HUES64 (cell line): ENCODE measurements at regions not wholly inside any gene's neighbourhood (a gene's known extent, or its start where the extent isn't known, plus 50 kb on each side); places are given as distances from the start of the nearest gene placed in this dataset.

Experiments
- H3K27ac ChIP-seq: 2 replicates; pipeline ENCODE4 v1.7.0; 2013; ENCODE audit warnings: low read depth, low read length, inconsistent platforms
- H3K27me3 ChIP-seq: 2 replicates; pipeline ENCODE4 v1.6.1; 2013; ENCODE audit warnings: mild to moderate bottlenecking, low read length; ENCODE audit not compliant: insufficient read depth
- H3K36me3 ChIP-seq: 2 replicates; pipeline ENCODE4 v1.6.1; 2013; ENCODE audit warnings: mild to moderate bottlenecking, low read length; ENCODE audit not compliant: insufficient read depth
- H3K4me1 ChIP-seq: 2 replicates; pipeline ENCODE4 v1.6.1; 2013; ENCODE audit warnings: mild to moderate bottlenecking, low read length, moderate library complexity; ENCODE audit not compliant: insufficient read depth
- H3K4me3 ChIP-seq: 2 replicates; pipeline ENCODE4 v1.5.1; 2013; ENCODE audit warnings: mild to moderate bottlenecking, low read length, moderate library complexity
- H3K9ac ChIP-seq: 2 replicates; pipeline ENCODE4 v1.6.1; 2013; ENCODE audit warnings: mild to moderate bottlenecking, low read depth, low read length
- H3K9me3 ChIP-seq: 2 replicates; pipeline ENCODE4 v1.6.1; 2013; ENCODE audit warnings: low read depth, low read length; ENCODE audit not compliant: insufficient read depth
- WGBS: fragments of 150-250, 120-280 bp; methylation state at CpG from one replicate; pipeline ENCODE4 v1.1.7; 2013; ENCODE audit warnings: missing lambda C conversion rate; 5-methylcytosine and 5-hydroxymethylcytosine counted together

DNA sequence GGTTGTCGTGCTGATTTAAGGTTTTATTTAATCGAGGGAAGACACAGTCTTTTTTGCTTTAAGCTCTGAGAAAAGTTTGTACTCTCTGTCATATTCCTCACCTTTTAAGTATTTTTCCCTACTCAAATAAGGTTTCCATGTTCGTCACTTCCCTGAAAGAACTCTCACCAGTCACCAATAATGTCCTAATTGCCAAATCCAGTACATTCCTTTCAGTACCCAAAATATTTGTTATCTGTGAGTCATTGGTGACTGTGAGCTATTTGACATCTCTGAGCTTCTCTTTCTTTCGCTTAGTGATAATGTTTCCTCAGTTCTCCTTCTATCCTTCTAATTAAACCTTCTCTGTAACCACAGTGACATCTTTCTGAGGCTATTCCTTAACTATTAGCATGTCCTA is 874.2 kb upstream of the ADGRL2 start:
- Histone ChIP-seq H3K27ac (no peak overlapping the region), H3K9me3 (peaks cover 11% of the 10 kb centered on the region; the same call in 1 of the 2 replicates), H3K4me3 (no peak overlapping the region), H3K27me3 (no peaks in the 10 kb centered on the region), H3K9ac (no peak overlapping the region), H3K36me3 (no peaks in the 10 kb centered on the region), H3K4me1 (no peaks in the 10 kb centered on the region)
- 89% methylated on average over 4 of the region's 4 CpGs for WGBS

GRCh38 chr1:80925130-80925805 is 875.5 kb upstream of the ADGRL2 start:
- Histone ChIP-seq H3K9me3 (no peaks in the 10 kb centered on the region), H3K4me3 (no peak overlapping the region), H3K36me3 (no peaks in the 10 kb centered on the region), H3K9ac (no peak overlapping the region), H3K27ac (no peak overlapping the region), H3K4me1 (no peaks in the 10 kb centered on the region), H3K27me3 (no peaks in the 10 kb centered on the region)
- 94% methylated on average over 3 of the region's 3 CpGs for WGBS

DNA sequence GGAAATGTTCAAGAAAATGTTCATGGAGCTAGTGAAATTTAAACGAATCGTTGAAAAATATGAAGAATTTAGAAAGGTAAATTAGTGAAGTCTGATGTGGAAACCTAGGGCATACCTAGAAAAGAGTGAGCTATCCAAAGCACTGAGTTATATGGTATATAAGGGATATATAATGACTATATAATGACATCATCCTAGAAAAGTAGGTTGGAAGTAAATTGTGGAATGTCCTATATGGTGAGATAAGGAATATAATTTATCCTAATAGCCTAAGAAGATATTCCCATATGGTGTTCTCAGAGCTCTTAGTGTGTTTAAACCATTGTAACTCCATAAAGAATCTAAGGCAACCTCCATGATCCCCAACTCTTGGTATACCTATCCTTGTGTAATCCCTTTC is 876.4 kb upstream of the ADGRL2 start:
- no peak overlapping the region for H3K4me3 ChIP-seq
- WGBS = over 99% methylated on average over 2 of the region's 2 CpGs
- no peaks in the 10 kb centered on the region for H3K27me3 ChIP-seq
- H3K36me3 ChIP-seq = no peaks in the 10 kb centered on the region
- no peaks in the 10 kb centered on the region for H3K4me1 ChIP-seq
- no peak overlapping the region for H3K9ac ChIP-seq
- H3K9me3 ChIP-seq = no peaks in the 10 kb centered on the region
- no peak overlapping the region for H3K27ac ChIP-seq

- H3K27me3 ChIP-seq = no peaks in the 10 kb centered on the region
- no peak overlapping the region for H3K27ac ChIP-seq
- WGBS = 77% methylated on average over 1 of the region's 1 CpG
These were observed 877.8 kb upstream of the ADGRL2 start for GRCh38 chr1:80922906-80923305.

GRCh38 chr1:80919426-80919825 is 881.3 kb upstream of the ADGRL2 start:
- Histone ChIP-seq H3K36me3 (no peaks in the 10 kb centered on the region), H3K27ac (no peak overlapping the region), H3K4me1 (no peaks in the 10 kb centered on the region), H3K9ac (no peak overlapping the region), H3K9me3 (no peaks in the 10 kb centered on the region), H3K27me3 (no peaks in the 10 kb centered on the region), H3K4me3 (no peak overlapping the region)
- WGBS = 94% methylated on average over 6 of the region's 6 CpGs

More at GRCh38 chr1:80922906-80923305, 877.8 kb upstream of the ADGRL2 start:
- H3K4me1 ChIP-seq = no peaks in the 10 kb centered on the region
- no peak overlapping the region for H3K4me3 ChIP-seq
- no peaks in the 10 kb centered on the region for H3K9me3 ChIP-seq
- no peak overlapping the region for H3K9ac ChIP-seq
- H3K36me3 ChIP-seq = no peaks in the 10 kb centered on the region

DNA sequence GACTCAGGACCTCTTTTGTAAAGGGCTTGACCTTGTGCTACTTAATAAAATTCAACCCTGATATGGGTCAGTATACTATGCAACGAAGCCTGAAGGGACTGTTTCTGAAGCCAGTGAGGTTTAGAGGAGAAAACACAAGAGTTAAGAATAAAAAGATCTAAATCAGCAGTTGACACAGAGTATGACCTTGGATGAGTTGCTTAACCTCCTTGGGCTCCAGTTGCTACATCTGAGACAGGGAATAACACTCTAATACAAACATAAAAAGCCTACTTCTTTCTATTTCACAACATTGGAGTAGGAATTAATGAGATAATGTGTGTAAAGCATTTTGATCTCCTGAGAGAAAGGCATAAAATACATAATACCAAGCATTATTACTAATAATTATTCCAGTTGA is 882.4 kb upstream of the ADGRL2 start:
- WGBS = 59% methylated on average over 1 of the region's 1 CpG
- no peaks in the 10 kb centered on the region for H3K9me3 ChIP-seq
- H3K4me1 ChIP-seq = no peaks in the 10 kb centered on the region
- no peak overlapping the region for H3K4me3 ChIP-seq
- H3K36me3 ChIP-seq = no peaks in the 10 kb centered on the region
- H3K27me3 ChIP-seq = no peaks in the 10 kb centered on the region
- H3K27ac ChIP-seq = no peak overlapping the region
- no peak overlapping the region for H3K9ac ChIP-seq

GRCh38 chr1:80917826-80918225 is 882.9 kb upstream of the ADGRL2 start:
- no peak overlapping the region for H3K4me3 ChIP-seq
- H3K27ac ChIP-seq = no peak overlapping the region
- H3K36me3 ChIP-seq = no peaks in the 10 kb centered on the region
- no peaks in the 10 kb centered on the region for H3K27me3 ChIP-seq
- no peaks in the 10 kb centered on the region for H3K9me3 ChIP-seq
- H3K4me1 ChIP-seq = no peaks in the 10 kb centered on the region
- no CpG with 5 or more reads among the region's 2 CpGs for WGBS
- H3K9ac ChIP-seq = no peak overlapping the region

GRCh38 chr1:80917225-80917624 is 883.5 kb upstream of the ADGRL2 start:
- Histone ChIP-seq H3K27me3 (no peaks in the 10 kb centered on the region), H3K36me3 (no peaks in the 10 kb centered on the region), H3K27ac (no peak overlapping the region), H3K4me3 (no peak overlapping the region), H3K9ac (no peak overlapping the region), H3K9me3 (no peaks in the 10 kb centered on the region), H3K4me1 (no peaks in the 10 kb centered on the region)
- WGBS = 100% methylated on average over 1 of the region's 1 CpG

- H3K4me1 ChIP-seq = no peaks in the 10 kb centered on the region
- H3K27ac ChIP-seq = no peak overlapping the region
- no peaks in the 10 kb centered on the region for H3K36me3 ChIP-seq
- H3K9me3 ChIP-seq = no peaks in the 10 kb centered on the region
- H3K9ac ChIP-seq = no peak overlapping the region
- no peak overlapping the region for H3K4me3 ChIP-seq
- no peaks in the 10 kb centered on the region for H3K27me3 ChIP-seq
These were observed 885.2 kb upstream of the ADGRL2 start for GRCh38 chr1:80915491-80915890.

DNA sequence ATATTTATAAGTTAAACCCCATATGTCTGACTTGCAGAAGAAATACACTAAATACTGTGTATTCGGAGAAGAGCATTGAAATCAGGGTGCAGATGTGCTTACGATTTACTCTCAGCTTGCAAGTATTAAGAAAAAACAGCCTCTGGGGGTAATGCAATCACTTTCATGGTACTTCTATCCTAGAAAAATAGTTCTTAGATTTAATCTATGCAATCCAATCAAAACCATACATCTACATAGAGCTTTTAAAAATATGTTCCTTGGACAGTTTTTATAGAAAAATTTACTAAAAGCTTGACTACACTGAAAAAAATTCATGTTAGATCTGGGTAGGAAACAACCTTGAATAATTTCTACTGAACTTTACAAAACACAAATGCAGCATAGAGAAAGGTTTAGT is 890.3 kb upstream of the ADGRL2 start:
- Histone ChIP-seq H3K27ac (no peak overlapping the region), H3K4me1 (no peaks in the 10 kb centered on the region), H3K9me3 (no peaks in the 10 kb centered on the region), H3K9ac (no peak overlapping the region), H3K4me3 (no peak overlapping the region), H3K27me3 (no peaks in the 10 kb centered on the region), H3K36me3 (no peaks in the 10 kb centered on the region)
- 85% methylated on average over 2 of the region's 2 CpGs for WGBS

- H3K27me3 ChIP-seq = no peaks in the 10 kb centered on the region
- no peak overlapping the region for H3K9ac ChIP-seq
- no peaks in the 10 kb centered on the region for H3K36me3 ChIP-seq
- H3K4me3 ChIP-seq = no peak overlapping the region
- WGBS = 71% methylated on average over 4 of the region's 5 CpGs
- no peak overlapping the region for H3K27ac ChIP-seq
- no peaks in the 10 kb centered on the region for H3K9me3 ChIP-seq
- H3K4me1 ChIP-seq = no peaks in the 10 kb centered on the region
These were observed 891.5 kb upstream of the ADGRL2 start for GRCh38 chr1:80909172-80909784.
